K562 (cell line): ENCODE measurements at regions not wholly inside any gene's neighbourhood (a gene's known extent, or its start where the extent isn't known, plus 50 kb on each side); places are given as distances from the start of the nearest gene placed in this dataset.

ENCODE experiments used
- ATF1 ChIP-seq, 2 experiments: fragments of 450-650 bp in 1 of 2; IDR thresholded peaks; 2 replicates each; pipeline ENCODE4 v1.6.1; 2016; ENCODE audit warnings: missing compliant biosample characterization in 1 of 2, missing genetic modification characterization in 1 of 2
- CGGBP1 ChIP-seq: fragments of 250-450 bp; sonication (Bioruptor Pico); IDR thresholded peaks from 2 replicates; pipeline ENCODE4 v1.9.0; 2021; ENCODE audit warnings: mild to moderate bottlenecking
- CXXC5 ChIP-seq: fragments of 250-450 bp; sonication (Bioruptor Pico); IDR thresholded peaks from 2 replicates; pipeline ENCODE4 v1.8.0; 2022; ENCODE audit warnings: inconsistent platforms, mild to moderate bottlenecking, moderate library complexity
- DEAF1 ChIP-seq: fragments of 450-650 bp; formaldehyde crosslinking; IDR thresholded peaks from 2 replicates; pipeline ENCODE4 v1.4.0; 2020; ENCODE audit warnings: mild to moderate bottlenecking, moderate library complexity
- GTF3C2 ChIP-seq: IDR thresholded peaks from 3 replicates; pipeline ENCODE4 v1.6.1; 2011; ENCODE audit warnings: borderline replicate concordance, mild to moderate bottlenecking, moderate library complexity; ENCODE audit not compliant: insufficient read length; ENCODE audit errors: extremely low read depth
- HIVEP1 ChIP-seq: fragments of 250-450 bp; sonication (Bioruptor Pico); IDR thresholded peaks from 2 replicates; pipeline ENCODE4 v1.4.0; 2020; ENCODE audit warnings: mild to moderate bottlenecking
- MXD1 ChIP-seq: fragments of 250-450 bp; sonication (Bioruptor Pico); IDR thresholded peaks from 2 replicates; pipeline ENCODE4 v1.8.0; 2021; ENCODE audit warnings: borderline replicate concordance, mild to moderate bottlenecking, moderate library complexity; ENCODE audit not compliant: poor library complexity, severe bottlenecking
- NCOA1 ChIP-seq: fragments of 450-650 bp; IDR thresholded peaks from 2 replicates; pipeline ENCODE4 v1.6.1; 2016; ENCODE audit warnings: low read depth
- POLR2B ChIP-seq: fragments of 450-650 bp; IDR thresholded peaks from 2 replicates; pipeline ENCODE4 v1.6.1; 2018; ENCODE audit warnings: low read depth; ENCODE audit not compliant: partially characterized antibody
- POLR3A ChIP-seq: IDR thresholded peaks from 2 replicates; pipeline ENCODE4 v1.6.1; 2011; ENCODE audit warnings: borderline replicate concordance, mild to moderate bottlenecking, moderate library complexity; ENCODE audit not compliant: insufficient read length, insufficient read depth; ENCODE audit errors: extremely low read depth
- PRMT5 ChIP-seq: sonication (generic); formaldehyde crosslinking; IDR thresholded peaks from 2 replicates; pipeline ENCODE4 v1.5.0; 2020; ENCODE audit warnings: missing genetic modification reagents
- RB1 ChIP-seq: fragments of 450-650 bp; IDR thresholded peaks from 2 replicates; pipeline ENCODE4 v1.6.1; 2017; ENCODE audit warnings: low read depth, mild to moderate bottlenecking
- TAF7 ChIP-seq: fragments of 450-650 bp; IDR thresholded peaks from 2 replicates; pipeline ENCODE4 v1.6.1; 2016; ENCODE audit warnings: missing genetic modification characterization, missing compliant biosample characterization
- TAL1 ChIP-seq: fragments of 450-650 bp; IDR thresholded peaks from 2 replicates; pipeline ENCODE4 v1.6.1; 2016; ENCODE audit warnings: mild to moderate bottlenecking
- TCFL5 ChIP-seq: fragments of 250-450 bp; sonication (Bioruptor Pico); conservative IDR thresholded peaks from 2 replicates; pipeline ENCODE4 v1.6.1; 2021; ENCODE audit warnings: mild to moderate bottlenecking, moderate library complexity, matching md5 sums
- TFE3 ChIP-seq: fragments of 450-650 bp; formaldehyde crosslinking; IDR thresholded peaks from 2 replicates; pipeline ENCODE4 v1.4.0; 2020; ENCODE audit warnings: mild to moderate bottlenecking, mixed read lengths
- ZNF134 ChIP-seq: fragments of 250-450 bp; sonication (Bioruptor Pico); conservative IDR thresholded peaks from 2 replicates; pipeline ENCODE4 v1.4.0; 2020
- ZNF140 ChIP-seq: fragments of 250-450 bp; sonication (Bioruptor Pico); IDR thresholded peaks from 2 replicates; pipeline ENCODE4 v1.8.0; 2021; ENCODE audit warnings: moderate library complexity, mild to moderate bottlenecking, inconsistent platforms
- ZNF280B ChIP-seq: fragments of 250-450 bp; sonication (Bioruptor Pico); IDR thresholded peaks from 2 replicates; pipeline ENCODE4 v1.5.1; 2021; ENCODE audit warnings: mild to moderate bottlenecking
- ZNF79 ChIP-seq: fragments of 250-450 bp; sonication (Bioruptor Pico); IDR thresholded peaks from 2 replicates; pipeline ENCODE4 v1.4.0; 2020; ENCODE audit warnings: low read depth, mild to moderate bottlenecking, moderate library complexity

- TF ChIP-seq TAF7 (tag) (no peak), MXD1 (peak; percentile 48), HIVEP1 (no peak), ZNF79 (CRISPR knock-in tag) (no peak), POLR2B (peak; percentile 42), TFE3 (CRISPR knock-in tag) (no peak), NCOA1 (no peak), ZNF280B (CRISPR knock-in tag) (no peak), DEAF1 (no peak), TCFL5 (no peak), PRMT5 (CRISPR knock-in tag) (no peak), GTF3C2 (no peak), ATF1 (CRISPR knock-in tag; IDR thresholded peaks at IDR 0.05) (peak; percentile 43), ATF1 (tag; IDR thresholded peaks at IDR 0.05) (peak; percentile 94), ZNF140 (CRISPR knock-in tag) (no peak), POLR3A (no peak), RB1 (peak; percentile 80), TAL1 (no peak), CGGBP1 (CRISPR knock-in tag) (no peak), ZNF134 (CRISPR knock-in tag) (no peak), CXXC5 (CRISPR knock-in tag) (no peak)
These were observed 82.1 kb downstream of the PTPDC1 start (continued) for GRCh38 chr9:94166236-94166975.
